ENCODE measurements at regions not wholly inside any gene's neighbourhood (a gene's known extent, or its start where the extent isn't known, plus 50 kb on each side); places are given as distances from the start of the nearest gene placed in this dataset.
"Not testable (repeated sequence)": the region's sequence is repeated elsewhere in the genome, so short reads cannot be mapped to it uniquely, and the experiment has no call there.

DNA sequence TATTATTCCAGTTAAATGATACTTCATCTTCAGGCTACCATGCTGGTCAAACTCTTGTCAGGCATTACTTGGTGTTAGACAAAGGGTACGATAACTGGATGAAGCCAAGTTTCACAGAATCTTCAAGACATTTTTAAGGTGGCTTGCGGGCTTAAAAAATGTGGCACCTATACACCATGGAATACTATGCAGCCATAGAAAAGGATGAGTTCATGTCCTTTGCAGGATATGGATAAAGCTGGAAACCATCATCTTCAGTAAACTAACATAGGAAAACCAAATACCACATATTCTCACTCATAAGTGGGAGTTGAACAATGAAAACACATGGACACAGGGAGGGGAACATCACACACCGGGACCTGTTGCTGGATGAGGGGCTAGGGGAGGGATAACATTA, 331.2 kb upstream of the RUNX1 start:
- TF ChIP-seq POLR2A (IDR thresholded peaks at IDR 0.05) = not testable (repeated sequence)
- TF ChIP-seq, protein P1, sequence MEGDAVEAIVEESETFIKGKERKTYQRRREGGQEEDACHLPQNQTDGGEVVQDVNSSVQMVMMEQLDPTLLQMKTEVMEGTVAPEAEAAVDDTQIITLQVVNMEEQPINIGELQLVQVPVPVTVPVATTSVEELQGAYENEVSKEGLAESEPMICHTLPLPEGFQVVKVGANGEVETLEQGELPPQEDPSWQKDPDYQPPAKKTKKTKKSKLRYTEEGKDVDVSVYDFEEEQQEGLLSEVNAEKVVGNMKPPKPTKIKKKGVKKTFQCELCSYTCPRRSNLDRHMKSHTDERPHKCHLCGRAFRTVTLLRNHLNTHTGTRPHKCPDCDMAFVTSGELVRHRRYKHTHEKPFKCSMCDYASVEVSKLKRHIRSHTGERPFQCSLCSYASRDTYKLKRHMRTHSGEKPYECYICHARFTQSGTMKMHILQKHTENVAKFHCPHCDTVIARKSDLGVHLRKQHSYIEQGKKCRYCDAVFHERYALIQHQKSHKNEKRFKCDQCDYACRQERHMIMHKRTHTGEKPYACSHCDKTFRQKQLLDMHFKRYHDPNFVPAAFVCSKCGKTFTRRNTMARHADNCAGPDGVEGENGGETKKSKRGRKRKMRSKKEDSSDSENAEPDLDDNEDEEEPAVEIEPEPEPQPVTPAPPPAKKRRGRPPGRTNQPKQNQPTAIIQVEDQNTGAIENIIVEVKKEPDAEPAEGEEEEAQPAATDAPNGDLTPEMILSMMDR (IDR thresholded peaks at IDR 0.05 in 8 of 11, conservative IDR thresholded peaks at IDR 0.05 in 3 of 11) = not testable (repeated sequence)

All from spleen (tissue), 7 donors.